Endothelial cell of umbilical vein (primary cell): ENCODE measurements at regions not wholly inside any gene's neighbourhood (a gene's known extent, or its start where the extent isn't known, plus 50 kb on each side); places are given as distances from the start of the nearest gene placed in this dataset.
"Not testable (repeated sequence)": the region's sequence is repeated elsewhere in the genome, so short reads cannot be mapped to it uniquely, and the experiment has no call there.

Experiments
- CTCF ChIP-seq, 2 donors: IDR thresholded peaks; 1 replicate in 1 of 2; 2 replicates in 1 of 2; pipeline ENCODE4 v1.5.1; 2011; ENCODE audit warnings: low read length in 2 of 2, mild to moderate bottlenecking in 2 of 2, moderate library complexity in 2 of 2, control low read depth in 1 of 2, inconsistent platforms in 1 of 2, low read depth in 1 of 2; ENCODE audit not compliant: insufficient read depth in 1 of 2; ENCODE audit errors: extremely low read depth in 1 of 2
- POLR2A ChIP-seq: IDR thresholded peaks from 2 replicates; pipeline ENCODE4 v1.6.1; 2012; ENCODE audit warnings: low read depth, mild to moderate bottlenecking, control low read depth, low read length
- TF ChIP-seq, protein P1 (sequence below): IDR thresholded peaks from 2 replicates; pipeline ENCODE4 v1.6.1; 2011; ENCODE audit not compliant: insufficient read depth, insufficient read length

DNA sequence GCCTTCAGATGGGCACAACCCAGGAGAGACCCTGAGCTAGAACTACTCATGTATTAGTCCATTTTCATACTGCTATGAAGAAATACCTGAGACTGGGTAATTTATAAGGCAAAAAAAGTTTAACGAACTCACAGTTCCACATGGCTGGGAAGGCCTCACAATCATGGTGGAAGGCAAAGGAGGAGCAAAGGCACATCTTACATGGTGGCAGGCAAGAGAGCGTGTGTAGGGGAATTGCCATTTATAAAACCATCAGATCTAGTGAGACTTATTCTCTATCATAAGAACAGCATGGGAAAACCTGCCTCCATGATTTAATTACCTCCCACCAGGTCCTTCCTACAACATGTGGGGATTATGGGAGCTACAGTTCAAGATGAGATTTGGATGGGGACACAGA is 137.9 kb upstream of the NUDT4 start:
- not testable (repeated sequence) for TF ChIP-seq CTCF (IDR thresholded peaks at IDR 0.05; ENCODE audit: extremely low read depth in 1 of 2, insufficient read depth in 1 of 2, low read depth in 1 of 2, low read length in 2 of 2); POLR2A
- TF ChIP-seq, protein P1, sequence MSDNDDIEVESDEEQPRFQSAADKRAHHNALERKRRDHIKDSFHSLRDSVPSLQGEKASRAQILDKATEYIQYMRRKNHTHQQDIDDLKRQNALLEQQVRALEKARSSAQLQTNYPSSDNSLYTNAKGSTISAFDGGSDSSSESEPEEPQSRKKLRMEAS: not testable (repeated sequence)
